Fibroblast of the aortic adventitia (primary cell): ENCODE measurements at regions not wholly inside any gene's neighbourhood (a gene's known extent, or its start where the extent isn't known, plus 50 kb on each side); places are given as distances from the start of the nearest gene placed in this dataset.

ENCODE experiments used
- DNase-seq: peaks from one replicate; pipeline ENCODE4 v3.0.0-alpha.2; 2010; ENCODE audit warnings: low read depth
- H3K4me3 ChIP-seq: 2 replicates; pipeline ENCODE4 v1.5.1; 2011; ENCODE audit warnings: low read depth, mild to moderate bottlenecking, control low read depth, low read length, moderate library complexity
- CTCF ChIP-seq: IDR thresholded peaks from 2 replicates; pipeline ENCODE4 v1.5.1; 2011; ENCODE audit warnings: mild to moderate bottlenecking, low read length, control low read depth, inconsistent platforms; ENCODE audit not compliant: insufficient read depth

- no peak overlapping the region for H3K4me3 ChIP-seq
- no peak for DNase-seq
- TF ChIP-seq CTCF: no peak
These were observed 133.9 kb upstream of the ZNF618 start for GRCh38 chr9:113741886-113742854.

- no peak for TF ChIP-seq CTCF
- H3K4me3 ChIP-seq: no peak overlapping the region
- no peak for DNase-seq
These were observed 133.2 kb upstream of the ZNF618 start for GRCh38 chr9:113742878-113743277.

- H3K4me3 ChIP-seq: no peak overlapping the region
- TF ChIP-seq CTCF: no peak
- DNase-seq: no peak
These were observed 129.6 kb upstream of the ZNF618 start for GRCh38 chr9:113746486-113746885.

GRCh38 chr9:113748135-113748534 is 128.0 kb upstream of the ZNF618 start:
- no peak for DNase-seq
- no peak for TF ChIP-seq CTCF

GRCh38 chr9:113753398-113754119 is 122.5 kb upstream of the ZNF618 start:
- no peak overlapping the region for H3K4me3 ChIP-seq
- no peak for DNase-seq
- no peak for TF ChIP-seq CTCF

More at GRCh38 chr9:113748135-113748534, 128.0 kb upstream of the ZNF618 start:
- H3K4me3 ChIP-seq: no peak overlapping the region

- no peak for TF ChIP-seq CTCF
- no peak overlapping the region for H3K4me3 ChIP-seq
- no peak for DNase-seq
These were observed 121.4 kb upstream of the ZNF618 start for GRCh38 chr9:113754739-113755138.
